ENCODE measurements at regions not wholly inside any gene's neighbourhood (a gene's known extent, or its start where the extent isn't known, plus 50 kb on each side); places are given as distances from the start of the nearest gene placed in this dataset.
A peak's percentile ranks its signal among the peaks of the same experiment; 100 is the strongest.
"Not testable (repeated sequence)": the region's sequence is repeated elsewhere in the genome, so short reads cannot be mapped to it uniquely, and the experiment has no call there.

DNA sequence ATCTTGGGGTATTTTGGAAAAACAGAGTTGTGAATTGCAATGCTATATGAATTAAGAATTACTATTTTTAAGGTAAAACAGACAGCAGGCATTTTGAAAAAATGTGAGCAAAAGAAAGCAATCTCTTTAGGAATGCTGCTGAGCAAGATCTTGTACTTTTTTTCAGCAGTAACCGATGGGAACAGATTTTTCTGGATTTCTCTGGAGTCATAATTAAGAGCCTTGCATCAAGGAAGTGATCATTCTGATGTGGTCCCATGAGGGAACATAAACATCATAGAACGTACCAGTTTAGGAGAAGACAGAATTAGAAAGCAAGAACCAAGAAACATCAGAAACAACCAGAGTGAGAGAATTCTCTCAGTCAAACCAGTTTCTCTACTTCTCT lies 157.0 kb upstream of the AGR3 start:
- Histone ChIP-seq H3K4me1 (ENCODE audit: control insufficient read depth in 1 of 2, insufficient read depth in 2 of 2, low read length in 2 of 2) (peaks cover 0 to 12% of the 10 kb centered on the region in 2 donors), H3K4me3 (ENCODE audit: low read depth in 1 of 2, low read length in 2 of 2) (no peak overlapping the region), H3K9me3 (ENCODE audit: control insufficient read depth in 1 of 2, low read length in 2 of 2) (no peaks in the 10 kb centered on the region), H3K36me3 (ENCODE audit: control insufficient read depth in 1 of 2, insufficient read depth in 2 of 2, low read length in 2 of 2) (no peaks in the 10 kb centered on the region), H3K27ac (ENCODE audit: low read length) (no peak overlapping the region), H3K27me3 (ENCODE audit: low read depth, low read length) (no peaks in the 10 kb centered on the region)

DNA sequence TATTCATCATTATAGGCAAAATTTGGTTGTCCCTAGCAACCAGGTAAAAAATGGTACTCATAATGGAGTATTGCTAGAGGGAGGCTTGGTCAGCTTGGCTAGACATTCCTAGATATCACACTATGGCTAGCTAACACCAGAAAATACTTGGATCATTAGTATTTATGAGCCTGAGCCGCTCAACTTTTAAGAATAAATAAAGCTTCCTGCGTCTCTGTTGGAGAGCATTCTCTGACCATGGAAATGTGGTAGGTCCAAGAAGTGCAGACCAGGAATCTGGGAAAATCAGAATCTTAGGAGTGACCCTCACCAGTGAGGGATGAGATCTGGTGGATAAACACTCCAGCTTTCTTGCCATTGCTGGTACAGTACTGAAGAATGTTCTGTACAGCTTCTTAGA lies 157.6 kb upstream of the AGR3 start:
- H3K4me3 ChIP-seq (ENCODE audit: low read depth in 1 of 2, low read length in 2 of 2), result no peak overlapping the region
- H3K27me3 ChIP-seq (ENCODE audit: low read depth, low read length), result no peaks in the 10 kb centered on the region
- H3K4me1 ChIP-seq (ENCODE audit: control insufficient read depth in 1 of 2, insufficient read depth in 2 of 2, low read length in 2 of 2), result peaks cover 0 to 12% of the 10 kb centered on the region in 2 donors
- H3K9me3 ChIP-seq (ENCODE audit: control insufficient read depth in 1 of 2, low read length in 2 of 2), result no peaks in the 10 kb centered on the region
- H3K27ac ChIP-seq (ENCODE audit: low read length), result no peak overlapping the region
- no peaks in the 10 kb centered on the region for H3K36me3 ChIP-seq (ENCODE audit: control insufficient read depth in 1 of 2, insufficient read depth in 2 of 2, low read length in 2 of 2)

DNA sequence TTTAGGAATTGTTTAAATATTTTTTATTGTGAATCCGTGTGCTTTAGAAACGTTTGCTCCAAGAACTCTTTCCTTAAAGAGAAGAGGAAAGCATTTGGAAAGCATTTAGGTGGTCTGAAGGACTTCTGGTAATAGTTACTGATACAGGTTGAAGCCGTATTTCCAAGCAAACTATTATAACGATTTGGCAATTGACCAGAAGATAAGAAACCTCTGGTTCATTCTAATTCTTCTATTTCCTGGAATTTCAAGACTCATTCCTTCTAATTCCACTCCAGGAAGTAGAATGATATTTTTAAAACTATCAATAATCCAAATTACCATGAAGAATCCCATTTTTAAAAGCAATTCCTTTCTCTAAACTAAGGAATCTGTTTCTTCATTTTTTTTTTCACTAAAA lies 158.9 kb upstream of the AGR3 start:
- peaks cover 0 to 12% of the 10 kb centered on the region in 2 donors for H3K4me1 ChIP-seq (ENCODE audit: control insufficient read depth in 1 of 2, insufficient read depth in 2 of 2, low read length in 2 of 2)
- H3K4me3 ChIP-seq (ENCODE audit: low read depth in 1 of 2, low read length in 2 of 2), result no peak overlapping the region
- H3K27ac ChIP-seq (ENCODE audit: low read length), result no peak overlapping the region
- H3K27me3 ChIP-seq (ENCODE audit: low read depth, low read length), result no peaks in the 10 kb centered on the region
- no peaks in the 10 kb centered on the region for H3K9me3 ChIP-seq (ENCODE audit: control insufficient read depth in 1 of 2, low read length in 2 of 2)
- H3K36me3 ChIP-seq (ENCODE audit: control insufficient read depth in 1 of 2, insufficient read depth in 2 of 2, low read length in 2 of 2), result no peaks in the 10 kb centered on the region

- H3K27ac ChIP-seq (ENCODE audit: low read length), result peak overlapping the region; percentile 43
Measured at GRCh38 chr7:17041324-17041723, 159.5 kb upstream of the AGR3 start.

DNA sequence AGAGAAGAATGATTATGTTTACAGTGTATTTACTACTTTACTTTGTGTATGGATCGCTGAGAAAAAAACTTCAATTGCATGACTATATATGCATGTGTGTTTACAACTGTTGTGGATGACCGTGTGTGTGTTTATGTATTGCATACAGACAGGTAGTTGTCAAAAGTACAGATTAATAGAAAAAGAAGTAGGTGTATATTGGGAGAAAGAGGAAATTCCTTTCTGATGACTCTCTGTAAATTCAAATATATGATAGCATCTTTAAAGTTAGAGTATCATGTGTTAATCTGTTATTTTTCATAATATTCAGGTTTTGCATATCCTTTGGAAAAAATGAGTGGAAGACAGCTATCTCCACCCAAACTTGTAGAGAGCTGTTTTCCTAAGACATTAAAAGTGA lies 160.4 kb upstream of the AGR3 start:
- Histone ChIP-seq H3K27me3 (ENCODE audit: low read depth, low read length) (no peaks in the 10 kb centered on the region), H3K27ac (ENCODE audit: low read length) (no peak overlapping the region), H3K4me1 (ENCODE audit: control insufficient read depth in 1 of 2, insufficient read depth in 2 of 2, low read length in 2 of 2) (peaks cover 0 to 12% of the 10 kb centered on the region in 2 donors), H3K4me3 (ENCODE audit: low read depth in 1 of 2, low read length in 2 of 2) (no peak overlapping the region), H3K9me3 (ENCODE audit: control insufficient read depth in 1 of 2, low read length in 2 of 2) (no peaks in the 10 kb centered on the region), H3K36me3 (ENCODE audit: control insufficient read depth in 1 of 2, insufficient read depth in 2 of 2, low read length in 2 of 2) (no peaks in the 10 kb centered on the region)

More at GRCh38 chr7:17041324-17041723, 159.5 kb upstream of the AGR3 start:
- Histone ChIP-seq H3K9me3 (ENCODE audit: control insufficient read depth in 1 of 2, low read length in 2 of 2) (no peaks in the 10 kb centered on the region), H3K4me3 (ENCODE audit: low read depth in 1 of 2, low read length in 2 of 2) (no peak overlapping the region), H3K27me3 (ENCODE audit: low read depth, low read length) (no peaks in the 10 kb centered on the region), H3K36me3 (ENCODE audit: control insufficient read depth in 1 of 2, insufficient read depth in 2 of 2, low read length in 2 of 2) (no peaks in the 10 kb centered on the region), H3K4me1 (ENCODE audit: control insufficient read depth in 1 of 2, insufficient read depth in 2 of 2, low read length in 2 of 2) (peaks cover 0 to 12% of the 10 kb centered on the region in 2 donors)

- Histone ChIP-seq H3K4me3 (ENCODE audit: low read depth in 1 of 2, low read length in 2 of 2) (no peak overlapping the region), H3K27ac (ENCODE audit: low read length) (no peak overlapping the region), H3K4me1 (ENCODE audit: control insufficient read depth in 1 of 2, insufficient read depth in 2 of 2, low read length in 2 of 2) (peaks cover 0 to 12% of the 10 kb centered on the region in 2 donors), H3K36me3 (ENCODE audit: control insufficient read depth in 1 of 2, insufficient read depth in 2 of 2, low read length in 2 of 2) (no peaks in the 10 kb centered on the region), H3K9me3 (ENCODE audit: control insufficient read depth in 1 of 2, low read length in 2 of 2) (no peaks in the 10 kb centered on the region), H3K27me3 (ENCODE audit: low read depth, low read length) (no peaks in the 10 kb centered on the region)
Measured at GRCh38 chr7:17043012-17043877, 161.5 kb upstream of the AGR3 start.

DNA sequence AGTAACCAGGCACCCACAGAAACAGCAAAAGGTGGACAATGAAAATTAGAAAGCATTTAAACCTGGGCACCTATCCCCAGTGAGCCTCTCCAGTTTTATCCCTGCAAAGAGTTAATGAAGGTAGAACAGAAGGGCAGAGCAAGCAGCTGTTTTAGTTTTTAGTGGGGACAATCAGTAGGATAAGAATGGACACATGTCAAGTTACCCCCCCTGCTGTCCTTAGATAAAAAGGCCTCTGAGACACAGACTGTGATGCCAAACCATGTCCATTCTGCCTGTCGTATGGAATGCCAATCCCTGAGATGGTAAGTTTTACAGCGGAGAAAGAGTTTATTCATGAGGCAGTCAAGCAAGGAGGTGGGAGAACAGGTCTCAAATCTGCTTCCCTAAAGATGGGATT lies 162.6 kb upstream of the AGR3 start:
- no peaks in the 10 kb centered on the region for H3K9me3 ChIP-seq (ENCODE audit: control insufficient read depth in 1 of 2, low read length in 2 of 2)
- no peak overlapping the region for H3K4me3 ChIP-seq (ENCODE audit: low read depth in 1 of 2, low read length in 2 of 2)
- H3K36me3 ChIP-seq (ENCODE audit: control insufficient read depth in 1 of 2, insufficient read depth in 2 of 2, low read length in 2 of 2), result no peaks in the 10 kb centered on the region
- peaks cover 0 to 3% of the 10 kb centered on the region in 2 donors for H3K4me1 ChIP-seq (ENCODE audit: control insufficient read depth in 1 of 2, insufficient read depth in 2 of 2, low read length in 2 of 2)
- no peak overlapping the region for H3K27ac ChIP-seq (ENCODE audit: low read length)
- no peaks in the 10 kb centered on the region for H3K27me3 ChIP-seq (ENCODE audit: low read depth, low read length)

DNA sequence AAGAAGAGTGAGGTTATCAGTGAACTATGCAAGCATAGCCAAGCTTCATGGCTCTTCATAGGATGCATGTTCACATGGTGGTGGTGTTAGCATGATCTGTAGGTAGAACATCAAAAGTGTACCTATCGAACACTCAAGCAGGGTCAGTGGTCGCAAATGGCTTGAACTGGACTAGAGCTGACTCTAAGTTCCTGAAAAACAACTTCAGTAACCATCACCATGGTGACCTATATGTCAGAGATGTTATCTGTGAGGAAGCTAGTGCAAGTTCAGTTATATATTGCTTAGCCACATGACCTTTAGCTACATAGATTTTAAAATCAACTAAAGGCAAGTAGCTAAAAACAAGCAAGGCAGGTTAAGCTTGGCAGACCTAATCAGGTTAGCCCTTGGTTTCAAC lies 163.1 kb upstream of the AGR3 start:
- H3K27me3 ChIP-seq (ENCODE audit: low read depth, low read length), result no peaks in the 10 kb centered on the region
- H3K4me1 ChIP-seq (ENCODE audit: control insufficient read depth in 1 of 2, insufficient read depth in 2 of 2, low read length in 2 of 2), result no peaks in the 10 kb centered on the region
- H3K36me3 ChIP-seq (ENCODE audit: control insufficient read depth in 1 of 2, insufficient read depth in 2 of 2, low read length in 2 of 2), result no peaks in the 10 kb centered on the region
- H3K9me3 ChIP-seq (ENCODE audit: control insufficient read depth in 1 of 2, low read length in 2 of 2), result no peaks in the 10 kb centered on the region
- H3K4me3 ChIP-seq (ENCODE audit: low read depth in 1 of 2, low read length in 2 of 2), result no peak overlapping the region
- H3K27ac ChIP-seq (ENCODE audit: low read length), result no peak overlapping the region

- Histone ChIP-seq H3K4me3 (ENCODE audit: low read depth in 1 of 2, low read length in 2 of 2) (no peak overlapping the region), H3K9me3 (ENCODE audit: control insufficient read depth in 1 of 2, low read length in 2 of 2) (no peaks in the 10 kb centered on the region), H3K27me3 (ENCODE audit: low read depth, low read length) (no peaks in the 10 kb centered on the region), H3K36me3 (ENCODE audit: control insufficient read depth in 1 of 2, insufficient read depth in 2 of 2, low read length in 2 of 2) (no peaks in the 10 kb centered on the region), H3K27ac (ENCODE audit: low read length) (no peak overlapping the region), H3K4me1 (ENCODE audit: control insufficient read depth in 1 of 2, insufficient read depth in 2 of 2, low read length in 2 of 2) (no peaks in the 10 kb centered on the region)
Measured at GRCh38 chr7:17046259-17046658, 164.5 kb upstream of the AGR3 start.

DNA sequence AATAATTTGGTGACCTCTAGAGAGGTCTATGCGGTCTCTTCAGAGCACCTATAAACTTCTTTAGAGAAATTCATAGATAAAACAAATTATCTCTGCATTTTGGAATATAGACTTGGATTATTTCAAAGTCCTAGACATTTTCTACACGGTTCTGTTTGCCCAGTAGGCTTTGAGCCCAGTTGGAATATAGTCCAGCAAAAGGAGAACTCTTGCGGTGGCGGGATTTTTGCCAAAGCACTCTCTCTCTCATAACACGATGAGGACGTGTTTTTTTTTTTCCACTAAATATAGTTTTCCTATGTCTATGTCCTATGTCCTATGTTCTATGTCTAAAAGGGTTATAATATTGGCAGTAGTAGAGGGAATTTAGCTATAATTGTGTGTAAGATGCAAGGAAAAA lies 164.9 kb upstream of the AGR3 start:
- Histone ChIP-seq H3K4me1 (ENCODE audit: control insufficient read depth in 1 of 2, insufficient read depth in 2 of 2, low read length in 2 of 2) (no peaks in the 10 kb centered on the region), H3K36me3 (ENCODE audit: control insufficient read depth in 1 of 2, insufficient read depth in 2 of 2, low read length in 2 of 2) (no peaks in the 10 kb centered on the region), H3K4me3 (ENCODE audit: low read depth in 1 of 2, low read length in 2 of 2) (no peak overlapping the region), H3K27ac (ENCODE audit: low read length) (no peak overlapping the region), H3K9me3 (ENCODE audit: control insufficient read depth in 1 of 2, low read length in 2 of 2) (no peaks in the 10 kb centered on the region), H3K27me3 (ENCODE audit: low read depth, low read length) (no peaks in the 10 kb centered on the region)

GRCh38 chr7:17053164-17053563 lies 171.4 kb upstream of the AGR3 start:
- H3K36me3 ChIP-seq (ENCODE audit: control insufficient read depth in 1 of 2, insufficient read depth in 2 of 2, low read length in 2 of 2); H3K4me3 ChIP-seq (ENCODE audit: low read depth in 1 of 2, low read length in 2 of 2); H3K4me1 ChIP-seq (ENCODE audit: control insufficient read depth in 1 of 2, insufficient read depth in 2 of 2, low read length in 2 of 2); H3K27ac ChIP-seq (ENCODE audit: low read length); H3K27me3 ChIP-seq (ENCODE audit: low read depth, low read length); H3K9me3 ChIP-seq (ENCODE audit: control insufficient read depth in 1 of 2, low read length in 2 of 2): not testable (repeated sequence)

DNA sequence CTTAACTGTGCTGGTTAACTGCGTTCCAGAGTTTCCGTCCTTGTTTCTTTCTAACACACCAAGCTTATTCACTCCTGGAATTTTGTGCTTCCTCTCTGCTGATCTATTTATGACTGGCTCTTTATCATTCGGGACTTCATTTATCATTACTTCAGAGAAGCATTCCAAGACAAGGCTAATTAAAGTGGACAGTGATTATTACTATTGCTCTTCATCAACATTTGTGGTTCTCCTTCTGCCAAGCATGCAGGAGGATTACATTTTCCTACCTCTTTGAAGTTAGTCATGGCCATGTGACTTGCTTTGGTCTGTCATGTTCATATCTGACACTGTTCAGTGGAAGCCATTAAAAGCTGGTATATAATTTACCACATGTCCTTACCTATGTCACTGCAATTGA lies 172.4 kb upstream of the AGR3 start:
- H3K4me3 ChIP-seq (ENCODE audit: low read depth in 1 of 2, low read length in 2 of 2), result no peak overlapping the region
- no peaks in the 10 kb centered on the region for H3K27me3 ChIP-seq (ENCODE audit: low read depth, low read length)
- H3K36me3 ChIP-seq (ENCODE audit: control insufficient read depth in 1 of 2, insufficient read depth in 2 of 2, low read length in 2 of 2), result no peaks in the 10 kb centered on the region

More for the DNA sequence above, 172.4 kb upstream of the AGR3 start:
- Histone ChIP-seq H3K27ac (ENCODE audit: low read length) (no peak overlapping the region), H3K4me1 (ENCODE audit: control insufficient read depth in 1 of 2, insufficient read depth in 2 of 2, low read length in 2 of 2) (no peaks in the 10 kb centered on the region), H3K9me3 (ENCODE audit: control insufficient read depth in 1 of 2, low read length in 2 of 2) (no peaks in the 10 kb centered on the region)
